ENCODE measurements at regions not wholly inside any gene's neighbourhood (a gene's known extent, or its start where the extent isn't known, plus 50 kb on each side); places are given as distances from the start of the nearest gene placed in this dataset.

DNA sequence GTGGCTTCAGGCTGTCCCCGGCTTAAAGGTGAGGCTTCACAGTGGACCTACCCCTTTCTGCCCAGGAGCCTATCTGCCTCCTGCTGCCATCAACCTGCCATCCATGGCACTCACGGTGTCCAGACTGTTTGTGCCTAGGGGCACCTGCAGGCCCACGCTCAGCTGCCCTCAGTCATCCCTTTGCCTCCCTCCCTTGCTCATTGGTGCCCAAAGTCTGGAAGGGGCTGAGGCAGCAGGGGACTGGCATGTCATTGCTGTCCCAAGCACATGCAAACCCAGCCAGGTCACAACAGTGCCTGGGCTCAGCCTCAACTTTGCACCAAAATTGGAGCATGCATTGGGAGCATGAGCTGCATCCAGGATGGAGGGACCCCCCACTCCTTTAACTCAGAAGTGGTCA lies 1142.7 kb upstream of the NCAM2 start:
- no peaks in the 10 kb centered on the region for H3K79me1 ChIP-seq (replicated peaks; ENCODE audit: low read length, poor library complexity, severe bottlenecking)
- no peak overlapping the region for H2BK120ac ChIP-seq (ENCODE audit: low read depth, low read length)
- H2BK12ac ChIP-seq (ENCODE audit: low read length in 2 of 2), result no peak overlapping the region
- no peak overlapping the region for H2BK5ac ChIP-seq (ENCODE audit: low read depth, low read length, poor library complexity, severe bottlenecking)
- H3K23ac ChIP-seq (ENCODE audit: low read length in 2 of 2), result no peak overlapping the region
- WGBS, result 80% methylated on average over 3 of the region's 3 CpGs
- H4K8ac ChIP-seq (ENCODE audit: low read length), result no peak overlapping the region
- H2AK5ac ChIP-seq (ENCODE audit: low read length, severe bottlenecking), result no peak overlapping the region
- H3K9ac ChIP-seq (ENCODE audit: low read length), result no peak overlapping the region
- no peaks in the 10 kb centered on the region for H3K9me3 ChIP-seq (ENCODE audit: control insufficient read depth, low read length)
- H2BK15ac ChIP-seq (ENCODE audit: low read depth, poor library complexity, severe bottlenecking), result no peak overlapping the region
- no peak overlapping the region for H3K4ac ChIP-seq (ENCODE audit: low read depth in 1 of 2, low read length in 2 of 2)
- H3K27me3 ChIP-seq (ENCODE audit: control insufficient read depth in 1 of 2, insufficient read depth in 1 of 2, low read length in 2 of 2), result no peaks in the 10 kb centered on the region
- no peak for DNase-seq
- no peak overlapping the region for H3K14ac ChIP-seq (ENCODE audit: low read length in 2 of 2)
- no peaks in the 10 kb centered on the region for H3K4me1 ChIP-seq (ENCODE audit: control insufficient read depth, insufficient read depth, low read depth, low read length)
- no peak overlapping the region for H4K91ac ChIP-seq (ENCODE audit: low read length)
- no peak overlapping the region for H2AFZ ChIP-seq (ENCODE audit: low read depth, low read length)
- H3K18ac ChIP-seq (ENCODE audit: low read depth in 1 of 2, low read length in 2 of 2), result no peak overlapping the region
- no peak overlapping the region for H3K27ac ChIP-seq (ENCODE audit: low read length, poor library complexity, severe bottlenecking)
- no peaks in the 10 kb centered on the region for H3K36me3 ChIP-seq (ENCODE audit: control insufficient read depth in 1 of 2, insufficient read depth in 2 of 2, low read depth in 1 of 2, low read length in 2 of 2)
- H3K4me3 ChIP-seq (ENCODE audit: insufficient read depth in 1 of 2, low read depth in 1 of 2, low read length in 2 of 2), result no peak overlapping the region
- no peak overlapping the region for H3K4me2 ChIP-seq (ENCODE audit: low read length, poor library complexity, severe bottlenecking)

DNA sequence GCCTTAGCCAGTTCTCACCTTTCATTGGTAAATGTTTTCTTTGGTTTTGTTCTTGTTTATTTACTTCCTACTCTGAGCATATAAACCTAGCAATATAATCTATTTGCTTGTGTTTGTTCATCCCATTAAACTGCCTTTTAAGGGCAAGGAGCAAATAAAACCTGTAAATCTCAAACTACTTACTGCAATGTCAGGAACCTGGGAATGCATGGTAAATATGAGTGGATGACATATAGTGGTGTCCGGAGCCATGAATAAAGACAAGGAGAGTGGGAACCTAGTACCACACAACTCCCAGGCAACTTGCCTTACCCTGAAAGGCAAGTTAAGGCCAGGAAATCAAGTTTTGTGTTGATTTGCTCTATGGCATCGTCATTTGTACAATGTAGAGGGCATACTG lies 1133.7 kb upstream of the NCAM2 start:
- H3K4me1 ChIP-seq (ENCODE audit: control insufficient read depth, insufficient read depth, low read depth, low read length), result no peaks in the 10 kb centered on the region
- no peak overlapping the region for H2BK15ac ChIP-seq (ENCODE audit: low read depth, poor library complexity, severe bottlenecking)
- WGBS, result 80% methylated on average over 1 of the region's 2 CpGs
- no peak overlapping the region for H2BK12ac ChIP-seq (ENCODE audit: low read length in 2 of 2)
- H3K4me2 ChIP-seq (ENCODE audit: low read length, poor library complexity, severe bottlenecking), result no peak overlapping the region
- H3K27me3 ChIP-seq (ENCODE audit: control insufficient read depth in 1 of 2, insufficient read depth in 1 of 2, low read length in 2 of 2), result no peaks in the 10 kb centered on the region
- no peak for DNase-seq
- no peaks in the 10 kb centered on the region for H3K36me3 ChIP-seq (ENCODE audit: control insufficient read depth in 1 of 2, insufficient read depth in 2 of 2, low read depth in 1 of 2, low read length in 2 of 2)
- no peaks in the 10 kb centered on the region for H3K79me1 ChIP-seq (replicated peaks; ENCODE audit: low read length, poor library complexity, severe bottlenecking)
- no peak overlapping the region for H3K27ac ChIP-seq (ENCODE audit: low read length, poor library complexity, severe bottlenecking)
- H4K91ac ChIP-seq (ENCODE audit: low read length), result no peak overlapping the region
- H3K4ac ChIP-seq (ENCODE audit: low read depth in 1 of 2, low read length in 2 of 2), result no peak overlapping the region
- H3K18ac ChIP-seq (ENCODE audit: low read depth in 1 of 2, low read length in 2 of 2), result no peak overlapping the region
- H4K8ac ChIP-seq (ENCODE audit: low read length), result no peak overlapping the region
- H3K4me3 ChIP-seq (ENCODE audit: insufficient read depth in 1 of 2, low read depth in 1 of 2, low read length in 2 of 2), result no peak overlapping the region
- H3K9me3 ChIP-seq (ENCODE audit: control insufficient read depth, low read length), result peaks cover 3% of the 10 kb centered on the region
- H2AK5ac ChIP-seq (ENCODE audit: low read length, severe bottlenecking), result no peak overlapping the region
- H2BK120ac ChIP-seq (ENCODE audit: low read depth, low read length), result no peak overlapping the region
- H3K14ac ChIP-seq (ENCODE audit: low read length in 2 of 2), result no peak overlapping the region
- H2AFZ ChIP-seq (ENCODE audit: low read depth, low read length), result no peak overlapping the region
- no peak overlapping the region for H3K23ac ChIP-seq (ENCODE audit: low read length in 2 of 2)
- no peak overlapping the region for H3K9ac ChIP-seq (ENCODE audit: low read length)
- no peak overlapping the region for H2BK5ac ChIP-seq (ENCODE audit: low read depth, low read length, poor library complexity, severe bottlenecking)

DNA sequence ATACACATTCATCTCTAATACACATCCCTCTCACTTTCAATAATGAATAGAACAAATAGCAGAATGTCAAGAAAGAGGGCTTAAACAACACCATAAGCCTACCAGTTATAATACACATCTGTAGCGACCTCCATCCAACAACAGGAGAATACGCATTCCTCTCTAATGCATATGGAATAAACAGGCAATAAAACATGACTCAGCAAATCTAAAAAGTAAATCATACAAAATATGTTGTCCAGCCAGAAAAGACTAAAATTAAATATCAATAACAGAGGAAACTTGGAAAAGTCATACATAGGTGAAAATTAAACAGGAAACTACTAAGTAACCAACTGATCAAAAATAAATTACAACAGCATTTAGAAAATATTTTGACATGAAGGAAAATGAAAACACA lies 1127.5 kb upstream of the NCAM2 start:
- Histone ChIP-seq H2BK5ac (ENCODE audit: low read depth, low read length, poor library complexity, severe bottlenecking) (no peak overlapping the region), H4K91ac (ENCODE audit: low read length) (no peak overlapping the region), H3K4me1 (ENCODE audit: control insufficient read depth, insufficient read depth, low read depth, low read length) (no peaks in the 10 kb centered on the region), H3K36me3 (ENCODE audit: control insufficient read depth in 1 of 2, insufficient read depth in 2 of 2, low read depth in 1 of 2, low read length in 2 of 2) (no peaks in the 10 kb centered on the region), H2AFZ (ENCODE audit: low read depth, low read length) (no peak overlapping the region), H3K4me3 (ENCODE audit: insufficient read depth in 1 of 2, low read depth in 1 of 2, low read length in 2 of 2) (no peak overlapping the region), H3K9me3 (ENCODE audit: control insufficient read depth, low read length) (no peaks in the 10 kb centered on the region), H2BK15ac (ENCODE audit: low read depth, poor library complexity, severe bottlenecking) (no peak overlapping the region), H2AK5ac (ENCODE audit: low read length, severe bottlenecking) (no peak overlapping the region), H3K79me1 (replicated peaks; ENCODE audit: low read length, poor library complexity, severe bottlenecking) (no peaks in the 10 kb centered on the region), H2BK12ac (ENCODE audit: low read length in 2 of 2) (no peak overlapping the region), H3K9ac (ENCODE audit: low read length) (no peak overlapping the region), H3K23ac (ENCODE audit: low read length in 2 of 2) (no peak overlapping the region), H3K18ac (ENCODE audit: low read depth in 1 of 2, low read length in 2 of 2) (no peak overlapping the region), H3K14ac (ENCODE audit: low read length in 2 of 2) (no peak overlapping the region), H3K27ac (ENCODE audit: low read length, poor library complexity, severe bottlenecking) (no peak overlapping the region), H3K4me2 (ENCODE audit: low read length, poor library complexity, severe bottlenecking) (no peak overlapping the region), H4K8ac (ENCODE audit: low read length) (no peak overlapping the region), H3K27me3 (ENCODE audit: control insufficient read depth in 1 of 2, insufficient read depth in 1 of 2, low read length in 2 of 2) (no peaks in the 10 kb centered on the region), H3K4ac (ENCODE audit: low read depth in 1 of 2, low read length in 2 of 2) (no peak overlapping the region), H2BK120ac (ENCODE audit: low read depth, low read length) (no peak overlapping the region)
- no peak for DNase-seq
- WGBS, result 95% methylated on average over 2 of the region's 2 CpGs

DNA sequence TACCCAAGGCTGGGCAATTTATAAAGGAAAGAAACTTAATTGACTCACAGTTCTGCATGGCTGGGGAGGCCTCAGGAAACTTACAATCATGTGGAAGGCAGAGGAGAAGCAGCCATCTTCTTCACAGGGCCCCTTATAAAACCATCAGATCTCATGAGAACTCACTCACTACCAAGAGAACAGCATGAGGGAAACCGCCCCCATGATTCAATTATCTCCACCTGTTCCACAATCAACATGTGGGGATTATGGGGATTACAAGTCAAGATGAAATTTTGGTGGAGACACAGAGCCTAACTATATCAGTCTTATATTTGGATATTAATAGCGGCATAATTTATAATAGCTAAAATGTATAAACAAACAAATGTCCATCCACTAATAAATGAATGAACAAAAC lies 1123.7 kb upstream of the NCAM2 start:
- H4K8ac ChIP-seq (ENCODE audit: low read length), result no peak overlapping the region
- no peak overlapping the region for H2AK5ac ChIP-seq (ENCODE audit: low read length, severe bottlenecking)
- no peak overlapping the region for H2BK15ac ChIP-seq (ENCODE audit: low read depth, poor library complexity, severe bottlenecking)
- H3K9ac ChIP-seq (ENCODE audit: low read length), result no peak overlapping the region
- no peak overlapping the region for H2BK120ac ChIP-seq (ENCODE audit: low read depth, low read length)
- no peak overlapping the region for H3K4me2 ChIP-seq (ENCODE audit: low read length, poor library complexity, severe bottlenecking)
- H3K36me3 ChIP-seq (ENCODE audit: control insufficient read depth in 1 of 2, insufficient read depth in 2 of 2, low read depth in 1 of 2, low read length in 2 of 2), result no peaks in the 10 kb centered on the region
- H2BK12ac ChIP-seq (ENCODE audit: low read length in 2 of 2), result no peak overlapping the region
- no peak for DNase-seq
- no peak overlapping the region for H2BK5ac ChIP-seq (ENCODE audit: low read depth, low read length, poor library complexity, severe bottlenecking)
- no peaks in the 10 kb centered on the region for H3K4me1 ChIP-seq (ENCODE audit: control insufficient read depth, insufficient read depth, low read depth, low read length)
- no peak overlapping the region for H3K18ac ChIP-seq (ENCODE audit: low read depth in 1 of 2, low read length in 2 of 2)
- no peak overlapping the region for H2AFZ ChIP-seq (ENCODE audit: low read depth, low read length)
- no peaks in the 10 kb centered on the region for H3K79me1 ChIP-seq (replicated peaks; ENCODE audit: low read length, poor library complexity, severe bottlenecking)
- H4K91ac ChIP-seq (ENCODE audit: low read length), result no peak overlapping the region
- no peak overlapping the region for H3K4ac ChIP-seq (ENCODE audit: low read depth in 1 of 2, low read length in 2 of 2)
- no peak overlapping the region for H3K4me3 ChIP-seq (ENCODE audit: insufficient read depth in 1 of 2, low read depth in 1 of 2, low read length in 2 of 2)
- H3K23ac ChIP-seq (ENCODE audit: low read length in 2 of 2), result no peak overlapping the region
- WGBS, result no CpG with 5 or more reads among the region's 2 CpGs
- H3K27ac ChIP-seq (ENCODE audit: low read length, poor library complexity, severe bottlenecking), result no peak overlapping the region
- H3K9me3 ChIP-seq (ENCODE audit: control insufficient read depth, low read length), result peaks cover 3% of the 10 kb centered on the region
- H3K27me3 ChIP-seq (ENCODE audit: control insufficient read depth in 1 of 2, insufficient read depth in 1 of 2, low read length in 2 of 2), result no peaks in the 10 kb centered on the region
- no peak overlapping the region for H3K14ac ChIP-seq (ENCODE audit: low read length in 2 of 2)

Measured in mesenchymal stem cell (in vitro differentiated cells and primary cell).